ENCODE measurements at regions not wholly inside any gene's neighbourhood (a gene's known extent, or its start where the extent isn't known, plus 50 kb on each side); places are given as distances from the start of the nearest gene placed in this dataset.

GRCh38 chr6:111989743-111990142 lies 64.2 kb upstream of the CCN6 start:
- Histone ChIP-seq H3K4me2 (ENCODE audit: low read length) (no peak overlapping the region), H3K9me3 (replicated peaks; ENCODE audit: low read length) (no peaks in the 10 kb centered on the region), H3K9ac (ENCODE audit: low read depth, low read length) (no peak overlapping the region), H3K36me3 (ENCODE audit: insufficient read depth, low read length) (no peaks in the 10 kb centered on the region), H3K27me3 (ENCODE audit: control insufficient read depth, insufficient read depth, low read length) (no peaks in the 10 kb centered on the region), H3K4me1 (ENCODE audit: control insufficient read depth, insufficient read depth, low read length) (peaks cover 22% of the 10 kb centered on the region), H3K4me3 (ENCODE audit: low read length) (no peak overlapping the region)

- H3K4me2 ChIP-seq (ENCODE audit: low read length): no peak overlapping the region
- no peak overlapping the region for H3K4me3 ChIP-seq (ENCODE audit: low read length)
- H3K9ac ChIP-seq (ENCODE audit: low read depth, low read length): no peak overlapping the region
- no peaks in the 10 kb centered on the region for H3K27me3 ChIP-seq (ENCODE audit: control insufficient read depth, insufficient read depth, low read length)
- no peaks in the 10 kb centered on the region for H3K9me3 ChIP-seq (replicated peaks; ENCODE audit: low read length)
- H3K4me1 ChIP-seq (ENCODE audit: control insufficient read depth, insufficient read depth, low read length): peaks cover 19% of the 10 kb centered on the region
- no peaks in the 10 kb centered on the region for H3K36me3 ChIP-seq (ENCODE audit: insufficient read depth, low read length)
Observed at GRCh38 chr6:111990214-111990613, 63.7 kb upstream of the CCN6 start.

- H3K9me3 ChIP-seq (replicated peaks; ENCODE audit: low read length): no peaks in the 10 kb centered on the region
- no peaks in the 10 kb centered on the region for H3K27me3 ChIP-seq (ENCODE audit: control insufficient read depth, insufficient read depth, low read length)
- no peak overlapping the region for H3K4me2 ChIP-seq (ENCODE audit: low read length)
- H3K9ac ChIP-seq (ENCODE audit: low read depth, low read length): no peak overlapping the region
- peaks cover 29% of the 10 kb centered on the region for H3K4me1 ChIP-seq (ENCODE audit: control insufficient read depth, insufficient read depth, low read length)
- no peaks in the 10 kb centered on the region for H3K36me3 ChIP-seq (ENCODE audit: insufficient read depth, low read length)
- no peak overlapping the region for H3K4me3 ChIP-seq (ENCODE audit: low read length)
Observed at GRCh38 chr6:111992851-111993250, 61.1 kb upstream of the CCN6 start.

- no peaks in the 10 kb centered on the region for H3K36me3 ChIP-seq (ENCODE audit: insufficient read depth, low read length)
- no peak overlapping the region for H3K4me3 ChIP-seq (ENCODE audit: low read length)
- H3K4me1 ChIP-seq (ENCODE audit: control insufficient read depth, insufficient read depth, low read length): peaks cover 29% of the 10 kb centered on the region
- H3K9me3 ChIP-seq (replicated peaks; ENCODE audit: low read length): no peaks in the 10 kb centered on the region
- no peak overlapping the region for H3K4me2 ChIP-seq (ENCODE audit: low read length)
- H3K9ac ChIP-seq (ENCODE audit: low read depth, low read length): no peak overlapping the region
- H3K27me3 ChIP-seq (ENCODE audit: control insufficient read depth, insufficient read depth, low read length): no peaks in the 10 kb centered on the region
Observed at GRCh38 chr6:111993342-111993741, 60.6 kb upstream of the CCN6 start.

GRCh38 chr6:111994791-111995190 lies 59.1 kb upstream of the CCN6 start:
- no peak overlapping the region for H3K4me3 ChIP-seq (ENCODE audit: low read length)
- H3K4me2 ChIP-seq (ENCODE audit: low read length): no peak overlapping the region
- H3K4me1 ChIP-seq (ENCODE audit: control insufficient read depth, insufficient read depth, low read length): peaks cover 29% of the 10 kb centered on the region
- no peaks in the 10 kb centered on the region for H3K9me3 ChIP-seq (replicated peaks; ENCODE audit: low read length)
- no peak overlapping the region for H3K9ac ChIP-seq (ENCODE audit: low read depth, low read length)
- H3K27me3 ChIP-seq (ENCODE audit: control insufficient read depth, insufficient read depth, low read length): no peaks in the 10 kb centered on the region
- no peaks in the 10 kb centered on the region for H3K36me3 ChIP-seq (ENCODE audit: insufficient read depth, low read length)

- H3K27me3 ChIP-seq (ENCODE audit: control insufficient read depth, insufficient read depth, low read length): no peaks in the 10 kb centered on the region
- H3K4me3 ChIP-seq (ENCODE audit: low read length): no peak overlapping the region
- H3K4me1 ChIP-seq (ENCODE audit: control insufficient read depth, insufficient read depth, low read length): peaks cover 29% of the 10 kb centered on the region
- no peaks in the 10 kb centered on the region for H3K9me3 ChIP-seq (replicated peaks; ENCODE audit: low read length)
- no peaks in the 10 kb centered on the region for H3K36me3 ChIP-seq (ENCODE audit: insufficient read depth, low read length)
- H3K9ac ChIP-seq (ENCODE audit: low read depth, low read length): no peak overlapping the region
- H3K4me2 ChIP-seq (ENCODE audit: low read length): no peak overlapping the region
Observed at GRCh38 chr6:111995404-111995803, 58.5 kb upstream of the CCN6 start.

GRCh38 chr6:111996144-111996865 lies 57.6 kb upstream of the CCN6 start:
- H3K27me3 ChIP-seq (ENCODE audit: control insufficient read depth, insufficient read depth, low read length): no peaks in the 10 kb centered on the region
- no peak overlapping the region for H3K4me2 ChIP-seq (ENCODE audit: low read length)
- no peaks in the 10 kb centered on the region for H3K36me3 ChIP-seq (ENCODE audit: insufficient read depth, low read length)
- H3K4me1 ChIP-seq (ENCODE audit: control insufficient read depth, insufficient read depth, low read length): peaks cover 29% of the 10 kb centered on the region
- peak overlapping the region; percentile 13 for H3K9ac ChIP-seq (ENCODE audit: low read depth, low read length)
- no peaks in the 10 kb centered on the region for H3K9me3 ChIP-seq (replicated peaks; ENCODE audit: low read length)
- no peak overlapping the region for H3K4me3 ChIP-seq (ENCODE audit: low read length)

- Histone ChIP-seq H3K4me3 (ENCODE audit: low read length) (peak overlapping the region; percentile 22), H3K4me1 (ENCODE audit: control insufficient read depth, insufficient read depth, low read length) (peaks cover 29% of the 10 kb centered on the region), H3K9me3 (replicated peaks; ENCODE audit: low read length) (no peaks in the 10 kb centered on the region), H3K9ac (ENCODE audit: low read depth, low read length) (peak overlapping the region; percentile 68), H3K36me3 (ENCODE audit: insufficient read depth, low read length) (no peaks in the 10 kb centered on the region), H3K27me3 (ENCODE audit: control insufficient read depth, insufficient read depth, low read length) (no peaks in the 10 kb centered on the region), H3K4me2 (ENCODE audit: low read length) (peak overlapping the region; percentile 73)
Observed at GRCh38 chr6:111997078-111997852, 56.6 kb upstream of the CCN6 start.

GRCh38 chr6:111997853-111998208 lies 56.1 kb upstream of the CCN6 start:
- Histone ChIP-seq H3K4me1 (ENCODE audit: control insufficient read depth, insufficient read depth, low read length) (peaks cover 25% of the 10 kb centered on the region), H3K4me2 (ENCODE audit: low read length) (peak overlapping the region; percentile 73), H3K36me3 (ENCODE audit: insufficient read depth, low read length) (no peaks in the 10 kb centered on the region), H3K9me3 (replicated peaks; ENCODE audit: low read length) (no peaks in the 10 kb centered on the region), H3K9ac (ENCODE audit: low read depth, low read length) (peak overlapping the region; percentile 68), H3K4me3 (ENCODE audit: low read length) (no peak overlapping the region), H3K27me3 (ENCODE audit: control insufficient read depth, insufficient read depth, low read length) (no peaks in the 10 kb centered on the region)

- no peaks in the 10 kb centered on the region for H3K36me3 ChIP-seq (ENCODE audit: insufficient read depth, low read length)
- no peak overlapping the region for H3K9ac ChIP-seq (ENCODE audit: low read depth, low read length)
- no peak overlapping the region for H3K4me3 ChIP-seq (ENCODE audit: low read length)
- no peak overlapping the region for H3K4me2 ChIP-seq (ENCODE audit: low read length)
- H3K27me3 ChIP-seq (ENCODE audit: control insufficient read depth, insufficient read depth, low read length): no peaks in the 10 kb centered on the region
- H3K9me3 ChIP-seq (replicated peaks; ENCODE audit: low read length): no peaks in the 10 kb centered on the region
- H3K4me1 ChIP-seq (ENCODE audit: control insufficient read depth, insufficient read depth, low read length): peaks cover 7% of the 10 kb centered on the region
Observed at GRCh38 chr6:112002307-112002706, 51.6 kb upstream of the CCN6 start.

All from skeletal muscle satellite cell (primary cell).